Nephron progenitor cell (in vitro differentiated cells): ENCODE measurements at regions not wholly inside any gene's neighbourhood (a gene's known extent, or its start where the extent isn't known, plus 50 kb on each side); places are given as distances from the start of the nearest gene placed in this dataset.

Experiments
- DNase-seq: peaks from one replicate; pipeline ENCODE4 v3.0.0; 2021
- H3K27ac Mint-ChIP-seq: 2 replicates; pipeline ENCODE4 v1.8.0; 2021; ENCODE audit warnings: mild to moderate bottlenecking, moderate library complexity, mixed read lengths
- H3K27me3 Mint-ChIP-seq: 2 replicates; pipeline ENCODE4 v1.8.0; 2021; ENCODE audit warnings: mild to moderate bottlenecking, low read depth, mixed read lengths; ENCODE audit not compliant: poor library complexity
- H3K36me3 Mint-ChIP-seq: 2 replicates; pipeline ENCODE4 v1.8.0; 2021; ENCODE audit warnings: low read depth, mixed read lengths
- H3K4me1 Mint-ChIP-seq: 2 replicates; pipeline ENCODE4 v1.8.0; 2021; ENCODE audit warnings: mixed read lengths
- H3K4me3 Mint-ChIP-seq: 2 replicates; pipeline ENCODE4 v1.8.0; 2021; ENCODE audit warnings: mild to moderate bottlenecking, moderate library complexity, mixed read lengths
- H3K9me3 Mint-ChIP-seq: 2 replicates; pipeline ENCODE4 v1.8.0; 2021; ENCODE audit warnings: mild to moderate bottlenecking, moderate library complexity, mixed read lengths
- TF ChIP-seq, protein P1 (sequence below): fragments of 200-600 bp; sonication (generic); IDR thresholded peaks from 2 replicates; pipeline ENCODE4 v1.5.0; 2021; ENCODE audit warnings: antibody characterized with exemption

DNA sequence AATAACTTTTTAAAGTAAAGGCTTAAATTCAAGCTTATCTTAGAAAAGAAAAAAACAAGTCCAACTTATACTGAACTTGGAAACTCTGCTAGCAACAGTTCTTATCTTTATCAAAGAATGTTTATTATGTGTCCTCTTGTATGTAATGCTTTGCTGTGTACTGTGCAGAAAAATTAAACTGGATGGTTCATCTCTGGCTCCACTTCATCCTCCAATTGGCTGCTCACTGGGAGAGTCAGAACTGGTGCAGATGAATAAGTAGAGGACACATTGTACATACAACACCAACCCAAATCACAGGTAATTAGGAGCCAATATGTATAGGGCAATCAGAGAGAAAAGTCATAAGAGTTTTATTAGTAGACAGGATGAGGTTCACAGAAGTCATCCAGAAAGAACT is 123.6 kb upstream of the NAP1L1 start:
- peaks cover under 1% of the 10 kb centered on the region for H3K9me3 Mint-ChIP-seq
- no peak overlapping the region for H3K4me3 Mint-ChIP-seq
- no peak for DNase-seq
- H3K27me3 Mint-ChIP-seq = peaks cover 13% of the 10 kb centered on the region
- H3K4me1 Mint-ChIP-seq = no peaks in the 10 kb centered on the region
- H3K27ac Mint-ChIP-seq = no peak overlapping the region
- TF ChIP-seq, protein P1, sequence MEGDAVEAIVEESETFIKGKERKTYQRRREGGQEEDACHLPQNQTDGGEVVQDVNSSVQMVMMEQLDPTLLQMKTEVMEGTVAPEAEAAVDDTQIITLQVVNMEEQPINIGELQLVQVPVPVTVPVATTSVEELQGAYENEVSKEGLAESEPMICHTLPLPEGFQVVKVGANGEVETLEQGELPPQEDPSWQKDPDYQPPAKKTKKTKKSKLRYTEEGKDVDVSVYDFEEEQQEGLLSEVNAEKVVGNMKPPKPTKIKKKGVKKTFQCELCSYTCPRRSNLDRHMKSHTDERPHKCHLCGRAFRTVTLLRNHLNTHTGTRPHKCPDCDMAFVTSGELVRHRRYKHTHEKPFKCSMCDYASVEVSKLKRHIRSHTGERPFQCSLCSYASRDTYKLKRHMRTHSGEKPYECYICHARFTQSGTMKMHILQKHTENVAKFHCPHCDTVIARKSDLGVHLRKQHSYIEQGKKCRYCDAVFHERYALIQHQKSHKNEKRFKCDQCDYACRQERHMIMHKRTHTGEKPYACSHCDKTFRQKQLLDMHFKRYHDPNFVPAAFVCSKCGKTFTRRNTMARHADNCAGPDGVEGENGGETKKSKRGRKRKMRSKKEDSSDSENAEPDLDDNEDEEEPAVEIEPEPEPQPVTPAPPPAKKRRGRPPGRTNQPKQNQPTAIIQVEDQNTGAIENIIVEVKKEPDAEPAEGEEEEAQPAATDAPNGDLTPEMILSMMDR = no peak
- H3K36me3 Mint-ChIP-seq = no peaks in the 10 kb centered on the region

DNA sequence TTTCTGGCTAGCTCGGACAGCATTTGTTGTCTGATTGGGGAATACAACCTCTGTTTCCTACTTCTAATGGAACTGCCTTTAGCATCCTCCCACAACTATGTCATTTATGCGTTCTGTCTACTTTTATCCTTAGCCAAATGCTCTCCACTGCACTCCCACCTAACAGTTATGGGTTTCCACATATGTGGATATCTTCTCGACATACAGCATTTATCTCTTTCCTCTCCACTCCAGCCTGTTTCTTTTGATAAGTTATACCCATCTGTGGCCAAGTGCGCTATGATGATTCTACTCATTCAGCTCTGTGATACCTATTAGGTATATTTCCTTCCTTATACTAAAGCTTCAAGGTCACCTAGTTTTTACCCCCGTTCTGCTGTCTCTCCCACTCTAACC is 122.2 kb upstream of the NAP1L1 start:
- Mint-ChIP-seq H3K9me3 (peaks cover 14% of the 10 kb centered on the region), H3K4me3 (no peak overlapping the region), H3K27ac (peak overlapping the region; percentile 24), H3K27me3 (peaks cover 13% of the 10 kb centered on the region), H3K36me3 (no peaks in the 10 kb centered on the region), H3K4me1 (no peaks in the 10 kb centered on the region)
- TF ChIP-seq, protein P1 = no peak
- DNase-seq = no peak

DNA sequence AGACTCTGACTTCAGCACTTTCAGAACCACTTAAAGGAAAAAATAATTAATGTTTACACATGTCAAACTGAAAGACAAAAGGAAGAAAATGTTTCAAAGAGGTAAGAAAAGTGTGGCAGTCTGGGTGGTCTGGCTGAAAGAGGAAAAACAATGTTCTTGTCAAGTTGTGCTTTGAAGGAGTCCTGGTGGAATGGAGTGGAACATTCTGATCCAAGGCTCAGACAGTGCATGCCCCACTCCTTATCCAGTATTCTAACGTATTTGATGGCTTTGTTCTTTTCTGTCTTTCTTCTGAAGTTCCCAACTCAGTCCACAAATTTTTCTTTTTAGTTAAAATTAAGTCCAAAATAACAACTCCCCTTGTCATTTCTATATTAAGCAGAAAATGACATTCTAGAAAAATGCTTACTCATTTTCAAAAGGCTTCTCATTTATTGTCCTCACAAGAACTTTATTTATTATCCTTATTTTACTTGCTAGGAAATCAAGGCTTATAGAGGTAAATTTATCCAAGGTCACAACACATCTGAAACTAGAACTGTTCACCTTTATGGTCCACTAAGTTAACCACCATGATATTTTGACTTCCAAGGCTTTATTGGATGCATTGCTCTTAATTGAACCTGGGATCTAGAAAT is 121.7 kb upstream of the NAP1L1 start:
- H3K27me3 Mint-ChIP-seq = peaks cover 13% of the 10 kb centered on the region

DNA sequence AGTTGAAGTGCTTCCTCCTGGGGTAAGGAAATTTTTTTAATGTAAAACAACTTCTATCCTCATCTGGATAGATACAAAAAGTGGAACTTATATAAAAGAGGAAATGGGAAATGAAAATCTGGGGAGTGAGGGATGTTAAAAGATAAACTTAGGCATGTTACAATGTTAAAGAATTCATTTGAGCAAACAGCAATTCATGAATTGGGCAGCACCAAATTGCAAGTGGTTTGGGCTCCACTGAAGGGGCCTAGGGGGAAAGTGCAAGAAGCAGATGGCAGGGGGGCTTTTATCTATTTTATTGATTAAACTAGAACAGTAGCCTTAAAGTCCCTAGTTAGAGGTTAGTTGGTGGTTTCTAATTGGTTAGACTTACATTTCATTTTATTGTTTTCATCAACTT is 118.1 kb upstream of the NAP1L1 start:
- peaks cover 6% of the 10 kb centered on the region for H3K36me3 Mint-ChIP-seq
- H3K27me3 Mint-ChIP-seq = peaks cover 13% of the 10 kb centered on the region
- no peaks in the 10 kb centered on the region for H3K4me1 Mint-ChIP-seq
- H3K27ac Mint-ChIP-seq = no peak overlapping the region
- TF ChIP-seq, protein P1 = no peak
- H3K9me3 Mint-ChIP-seq = peaks cover 38% of the 10 kb centered on the region
- H3K4me3 Mint-ChIP-seq = no peak overlapping the region
- DNase-seq = no peak

More for the DNA sequence above, 121.7 kb upstream of the NAP1L1 start:
- Mint-ChIP-seq H3K4me3 (no peak overlapping the region), H3K27ac (no peak overlapping the region), H3K9me3 (peaks cover 15% of the 10 kb centered on the region), H3K36me3 (no peaks in the 10 kb centered on the region), H3K4me1 (no peaks in the 10 kb centered on the region)
- TF ChIP-seq, protein P1 = no peak
- no peak for DNase-seq

DNA sequence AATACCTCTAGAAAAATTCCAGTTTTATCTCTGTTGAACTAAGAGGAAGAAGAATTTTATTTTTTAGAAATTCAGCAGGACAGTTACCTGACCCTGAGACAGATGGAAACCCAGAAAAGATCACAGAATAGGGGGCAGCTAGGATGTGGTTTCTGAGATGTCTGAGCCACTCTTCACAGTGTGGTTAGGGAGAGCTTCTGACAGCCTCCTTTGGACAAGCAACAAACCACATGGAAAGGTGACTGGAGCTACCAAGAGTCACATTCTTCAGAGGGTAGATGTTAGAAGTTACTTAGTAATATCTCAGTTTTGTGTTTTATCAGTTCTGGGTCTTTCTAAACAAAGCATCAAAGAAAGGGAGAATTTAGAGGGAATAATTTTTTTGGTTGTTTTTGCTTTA is 117.3 kb upstream of the NAP1L1 start:
- Mint-ChIP-seq H3K27ac (no peak overlapping the region), H3K36me3 (peaks cover 6% of the 10 kb centered on the region), H3K9me3 (peaks cover 43% of the 10 kb centered on the region), H3K4me3 (no peak overlapping the region), H3K27me3 (peaks cover 10% of the 10 kb centered on the region), H3K4me1 (no peaks in the 10 kb centered on the region)
- TF ChIP-seq, protein P1 = no peak
- no peak for DNase-seq

DNA sequence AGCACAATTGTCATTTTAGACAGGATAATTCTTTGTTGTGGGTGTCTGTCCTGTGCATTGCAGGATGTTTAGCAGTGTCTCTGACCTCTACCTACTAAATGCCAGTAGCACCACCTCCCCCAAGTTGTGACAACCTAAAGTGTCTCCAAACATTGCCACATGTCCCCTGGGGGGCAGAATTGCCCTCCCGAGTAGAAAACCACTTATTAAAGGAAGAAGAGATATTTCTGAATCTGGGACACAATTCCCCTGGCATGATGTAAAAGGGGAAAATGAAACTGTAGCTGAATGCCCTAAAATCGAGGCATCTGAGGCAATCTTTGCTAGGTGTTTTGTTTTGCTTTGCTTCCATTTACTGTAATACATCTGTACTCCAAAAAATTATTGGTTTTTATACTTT is 116.8 kb upstream of the NAP1L1 start:
- Mint-ChIP-seq H3K4me3 (no peak overlapping the region), H3K27ac (no peak overlapping the region), H3K4me1 (no peaks in the 10 kb centered on the region), H3K9me3 (peaks cover 43% of the 10 kb centered on the region), H3K36me3 (peaks cover 6% of the 10 kb centered on the region), H3K27me3 (peaks cover 9% of the 10 kb centered on the region)
- TF ChIP-seq, protein P1 = no peak
- no peak for DNase-seq
